ENCODE measurements at regions not wholly inside any gene's neighbourhood (a gene's known extent, or its start where the extent isn't known, plus 50 kb on each side); places are given as distances from the start of the nearest gene placed in this dataset.

- Histone ChIP-seq H3K4me1 (ENCODE audit: insufficient read depth, low read length, poor library complexity, severe bottlenecking) (no peaks in the 10 kb centered on the region), H3K36me3 (ENCODE audit: insufficient read depth, low read length) (no peaks in the 10 kb centered on the region), H3K9ac (ENCODE audit: low read depth, low read length, poor library complexity, severe bottlenecking) (no peak overlapping the region), H3K4me2 (ENCODE audit: low read depth, low read length, poor library complexity, severe bottlenecking) (no peak overlapping the region), H3K9me2 (replicated peaks; ENCODE audit: low read depth, low read length) (no peaks in the 10 kb centered on the region), H4K20me1 (ENCODE audit: insufficient read depth, low read length, poor library complexity, severe bottlenecking) (no peaks in the 10 kb centered on the region), H3K27me3 (ENCODE audit: insufficient read depth, low read length, poor library complexity, severe bottlenecking) (no peaks in the 10 kb centered on the region), H3K79me2 (ENCODE audit: insufficient read depth, low read length) (no peaks in the 10 kb centered on the region), H3K9me3 (ENCODE audit: insufficient read depth, low read depth, low read length) (no peaks in the 10 kb centered on the region), H3F3A (ENCODE audit: low read depth) (no peaks in the 10 kb centered on the region), H3K4me3 (ENCODE audit: low read length, poor library complexity, severe bottlenecking) (no peak overlapping the region), H2AFZ (ENCODE audit: low read length) (no peak overlapping the region)
- TF ChIP-seq EZH2phosphoT487 (IDR thresholded peaks at IDR 0.05; ENCODE audit: borderline replicate concordance) = no peak
- TF ChIP-seq CTCF (conservative IDR thresholded peaks at IDR 0.05; ENCODE audit: low read length) = no peak
Observed at GRCh38 chr20:55714736-55715135, 290.6 kb downstream of the CBLN4 start.

- H3K36me3 ChIP-seq (ENCODE audit: insufficient read depth, low read length) = no peaks in the 10 kb centered on the region
- no peak for TF ChIP-seq EZH2phosphoT487 (IDR thresholded peaks at IDR 0.05; ENCODE audit: borderline replicate concordance)
- no peak overlapping the region for H2AFZ ChIP-seq (ENCODE audit: low read length)
- no peak overlapping the region for H3K4me2 ChIP-seq (ENCODE audit: low read depth, low read length, poor library complexity, severe bottlenecking)
- H3K79me2 ChIP-seq (ENCODE audit: insufficient read depth, low read length) = no peaks in the 10 kb centered on the region
- no peaks in the 10 kb centered on the region for H4K20me1 ChIP-seq (ENCODE audit: insufficient read depth, low read length, poor library complexity, severe bottlenecking)
- H3F3A ChIP-seq (ENCODE audit: low read depth) = no peaks in the 10 kb centered on the region
- H3K27me3 ChIP-seq (ENCODE audit: insufficient read depth, low read length, poor library complexity, severe bottlenecking) = no peaks in the 10 kb centered on the region
- H3K4me3 ChIP-seq (ENCODE audit: low read length, poor library complexity, severe bottlenecking) = no peak overlapping the region
- H3K9me2 ChIP-seq (replicated peaks; ENCODE audit: low read depth, low read length) = no peaks in the 10 kb centered on the region
- no peak overlapping the region for H3K9ac ChIP-seq (ENCODE audit: low read depth, low read length, poor library complexity, severe bottlenecking)
- H3K4me1 ChIP-seq (ENCODE audit: insufficient read depth, low read length, poor library complexity, severe bottlenecking) = no peaks in the 10 kb centered on the region
- H3K9me3 ChIP-seq (ENCODE audit: insufficient read depth, low read depth, low read length) = no peaks in the 10 kb centered on the region
Observed at GRCh38 chr20:55714082-55714481, 291.2 kb downstream of the CBLN4 start.

GRCh38 chr20:55704458-55704857, 300.9 kb downstream of the CBLN4 start:
- Histone ChIP-seq H3K27me3 (ENCODE audit: insufficient read depth, low read length, poor library complexity, severe bottlenecking) (no peaks in the 10 kb centered on the region), H3K4me3 (ENCODE audit: low read length, poor library complexity, severe bottlenecking) (no peak overlapping the region), H3K9ac (ENCODE audit: low read depth, low read length, poor library complexity, severe bottlenecking) (no peak overlapping the region), H3K9me3 (ENCODE audit: insufficient read depth, low read depth, low read length) (no peaks in the 10 kb centered on the region), H3K4me1 (ENCODE audit: insufficient read depth, low read length, poor library complexity, severe bottlenecking) (no peaks in the 10 kb centered on the region), H3F3A (ENCODE audit: low read depth) (no peaks in the 10 kb centered on the region), H3K36me3 (ENCODE audit: insufficient read depth, low read length) (no peaks in the 10 kb centered on the region), H3K9me2 (replicated peaks; ENCODE audit: low read depth, low read length) (no peaks in the 10 kb centered on the region), H3K79me2 (ENCODE audit: insufficient read depth, low read length) (no peaks in the 10 kb centered on the region), H3K4me2 (ENCODE audit: low read depth, low read length, poor library complexity, severe bottlenecking) (no peak overlapping the region), H2AFZ (ENCODE audit: low read length) (no peak overlapping the region), H4K20me1 (ENCODE audit: insufficient read depth, low read length, poor library complexity, severe bottlenecking) (no peaks in the 10 kb centered on the region)
- TF ChIP-seq CTCF (conservative IDR thresholded peaks at IDR 0.05; ENCODE audit: low read length) (no peak), EZH2phosphoT487 (IDR thresholded peaks at IDR 0.05; ENCODE audit: borderline replicate concordance) (no peak)

- Histone ChIP-seq H3K4me3 (ENCODE audit: low read length, poor library complexity, severe bottlenecking) (no peak overlapping the region), H3K79me2 (ENCODE audit: insufficient read depth, low read length) (no peaks in the 10 kb centered on the region), H3K9me2 (replicated peaks; ENCODE audit: low read depth, low read length) (no peaks in the 10 kb centered on the region), H2AFZ (ENCODE audit: low read length) (no peak overlapping the region), H3K9me3 (ENCODE audit: insufficient read depth, low read depth, low read length) (no peaks in the 10 kb centered on the region), H3K27me3 (ENCODE audit: insufficient read depth, low read length, poor library complexity, severe bottlenecking) (no peaks in the 10 kb centered on the region), H3K4me1 (ENCODE audit: insufficient read depth, low read length, poor library complexity, severe bottlenecking) (no peaks in the 10 kb centered on the region), H3K4me2 (ENCODE audit: low read depth, low read length, poor library complexity, severe bottlenecking) (no peak overlapping the region), H3F3A (ENCODE audit: low read depth) (no peaks in the 10 kb centered on the region), H3K9ac (ENCODE audit: low read depth, low read length, poor library complexity, severe bottlenecking) (no peak overlapping the region), H4K20me1 (ENCODE audit: insufficient read depth, low read length, poor library complexity, severe bottlenecking) (no peaks in the 10 kb centered on the region), H3K36me3 (ENCODE audit: insufficient read depth, low read length) (no peaks in the 10 kb centered on the region)
- TF ChIP-seq CTCF (conservative IDR thresholded peaks at IDR 0.05; ENCODE audit: low read length) = no peak
- no peak for TF ChIP-seq EZH2phosphoT487 (IDR thresholded peaks at IDR 0.05; ENCODE audit: borderline replicate concordance)
Observed at GRCh38 chr20:55701467-55701866, 303.9 kb downstream of the CBLN4 start.
